IgD-negative memory B cell (primary cell): ENCODE measurements at regions not wholly inside any gene's neighbourhood (a gene's known extent, or its start where the extent isn't known, plus 50 kb on each side); places are given as distances from the start of the nearest gene placed in this dataset.

Source experiments
- H3K27ac Mint-ChIP-seq, 3 donors: one replicate each; pipeline ENCODE4 v1.8.0; 2020 to 2022; ENCODE audit warnings: mild to moderate bottlenecking in 3 of 3, mixed read lengths in 3 of 3, moderate library complexity in 1 of 3
- H3K27me3 Mint-ChIP-seq: one replicate; pipeline ENCODE4 v1.8.0; 2021; ENCODE audit warnings: mixed read lengths
- H3K36me3 Mint-ChIP-seq: one replicate; pipeline ENCODE4 v1.8.0; 2020; ENCODE audit warnings: mild to moderate bottlenecking, mixed read lengths
- H3K4me1 Mint-ChIP-seq, 3 donors: one replicate each; pipeline ENCODE4 v1.8.0; 2020 to 2022; ENCODE audit warnings: mixed read lengths in 3 of 3, mild to moderate bottlenecking in 1 of 3
- H3K4me3 Mint-ChIP-seq, 4 donors: one replicate each; pipeline ENCODE4 v1.8.0; 2020 to 2022; ENCODE audit warnings: mild to moderate bottlenecking in 4 of 4, mixed read lengths in 4 of 4, moderate library complexity in 3 of 4
- H3K9me3 Mint-ChIP-seq, 3 donors: one replicate each; pipeline ENCODE4 v1.8.0; 2020 to 2021; ENCODE audit warnings: mixed read lengths in 3 of 3, mild to moderate bottlenecking in 1 of 3

GRCh38 chr12:84085046-84085445 lies 827.6 kb downstream of the SLC6A15 start:
- H3K4me3 Mint-ChIP-seq, result no peak overlapping the region
- H3K9me3 Mint-ChIP-seq, result peaks cover 2 to 4% (median 2%) of the 10 kb centered on the region in 3 donors
- no peaks in the 10 kb centered on the region for H3K27me3 Mint-ChIP-seq
- no peaks in the 10 kb centered on the region for H3K4me1 Mint-ChIP-seq
- no peaks in the 10 kb centered on the region for H3K36me3 Mint-ChIP-seq
- H3K27ac Mint-ChIP-seq, result no peak overlapping the region

- Mint-ChIP-seq H3K9me3 (peaks cover 0 to 4% (median 0%) of the 10 kb centered on the region in 3 donors), H3K27me3 (no peaks in the 10 kb centered on the region), H3K27ac (no peak overlapping the region), H3K4me3 (no peak overlapping the region), H3K36me3 (no peaks in the 10 kb centered on the region), H3K4me1 (no peaks in the 10 kb centered on the region)
Measured at GRCh38 chr12:84079626-84080025, 833.0 kb downstream of the SLC6A15 start.

GRCh38 chr12:84077679-84078078 lies 834.9 kb downstream of the SLC6A15 start:
- H3K27ac Mint-ChIP-seq, result no peak overlapping the region
- no peaks in the 10 kb centered on the region for H3K36me3 Mint-ChIP-seq
- no peaks in the 10 kb centered on the region for H3K27me3 Mint-ChIP-seq
- H3K9me3 Mint-ChIP-seq, result peaks cover 3 to 11% (median 3%) of the 10 kb centered on the region in 3 donors
- no peak overlapping the region for H3K4me3 Mint-ChIP-seq
- no peaks in the 10 kb centered on the region for H3K4me1 Mint-ChIP-seq

- peaks cover 3 to 8% (median 5%) of the 10 kb centered on the region in 3 donors for H3K9me3 Mint-ChIP-seq
- no peaks in the 10 kb centered on the region for H3K4me1 Mint-ChIP-seq
Measured at GRCh38 chr12:84075991-84076390, 836.6 kb downstream of the SLC6A15 start.

GRCh38 chr12:84073401-84073800 lies 839.2 kb downstream of the SLC6A15 start:
- no peak overlapping the region for H3K4me3 Mint-ChIP-seq
- H3K36me3 Mint-ChIP-seq, result no peaks in the 10 kb centered on the region
- no peak overlapping the region for H3K27ac Mint-ChIP-seq
- no peaks in the 10 kb centered on the region for H3K4me1 Mint-ChIP-seq
- no peaks in the 10 kb centered on the region for H3K27me3 Mint-ChIP-seq
- peaks cover 4 to 8% (median 5%) of the 10 kb centered on the region in 3 donors for H3K9me3 Mint-ChIP-seq

More at GRCh38 chr12:84075991-84076390, 836.6 kb downstream of the SLC6A15 start:
- Mint-ChIP-seq H3K27ac (no peak overlapping the region), H3K4me3 (no peak overlapping the region), H3K36me3 (no peaks in the 10 kb centered on the region), H3K27me3 (no peaks in the 10 kb centered on the region)

- H3K4me1 Mint-ChIP-seq, result no peaks in the 10 kb centered on the region
- no peaks in the 10 kb centered on the region for H3K27me3 Mint-ChIP-seq
- H3K36me3 Mint-ChIP-seq, result no peaks in the 10 kb centered on the region
- H3K27ac Mint-ChIP-seq, result no peak overlapping the region
- H3K4me3 Mint-ChIP-seq, result no peak overlapping the region
- H3K9me3 Mint-ChIP-seq, result peaks cover 4 to 8% (median 5%) of the 10 kb centered on the region in 3 donors
Measured at GRCh38 chr12:84072961-84073360, 839.6 kb downstream of the SLC6A15 start.

- H3K27ac Mint-ChIP-seq, result no peak overlapping the region
- no peak overlapping the region for H3K4me3 Mint-ChIP-seq
- no peaks in the 10 kb centered on the region for H3K27me3 Mint-ChIP-seq
- no peaks in the 10 kb centered on the region for H3K36me3 Mint-ChIP-seq
- H3K4me1 Mint-ChIP-seq, result no peaks in the 10 kb centered on the region
- peaks cover 4 to 8% (median 5%) of the 10 kb centered on the region in 3 donors for H3K9me3 Mint-ChIP-seq
Measured at GRCh38 chr12:84070292-84070691, 842.3 kb downstream of the SLC6A15 start.

- peaks cover 4 to 8% (median 5%) of the 10 kb centered on the region in 3 donors for H3K9me3 Mint-ChIP-seq
- H3K27me3 Mint-ChIP-seq, result no peaks in the 10 kb centered on the region
- no peaks in the 10 kb centered on the region for H3K4me1 Mint-ChIP-seq
- H3K4me3 Mint-ChIP-seq, result no peak overlapping the region
- no peak overlapping the region for H3K27ac Mint-ChIP-seq
- no peaks in the 10 kb centered on the region for H3K36me3 Mint-ChIP-seq
Measured at GRCh38 chr12:84069699-84070098, 842.9 kb downstream of the SLC6A15 start.

- Mint-ChIP-seq H3K27me3 (no peaks in the 10 kb centered on the region), H3K4me3 (no peak overlapping the region), H3K9me3 (peaks cover 1 to 5% (median 2%) of the 10 kb centered on the region in 3 donors), H3K27ac (no peak overlapping the region), H3K36me3 (no peaks in the 10 kb centered on the region), H3K4me1 (no peaks in the 10 kb centered on the region)
Measured at GRCh38 chr12:84069198-84069597, 843.4 kb downstream of the SLC6A15 start.

- H3K36me3 Mint-ChIP-seq, result no peaks in the 10 kb centered on the region
- H3K4me3 Mint-ChIP-seq, result no peak overlapping the region
- H3K27me3 Mint-ChIP-seq, result no peaks in the 10 kb centered on the region
- peaks cover 0 to 15% (median 5%) of the 10 kb centered on the region in 3 donors for H3K9me3 Mint-ChIP-seq
- no peak overlapping the region for H3K27ac Mint-ChIP-seq
- H3K4me1 Mint-ChIP-seq, result no peaks in the 10 kb centered on the region
Measured at GRCh38 chr12:84058136-84058535, 854.5 kb downstream of the SLC6A15 start.

- H3K36me3 Mint-ChIP-seq, result no peaks in the 10 kb centered on the region
- no peaks in the 10 kb centered on the region for H3K4me1 Mint-ChIP-seq
- H3K27me3 Mint-ChIP-seq, result no peaks in the 10 kb centered on the region
- H3K9me3 Mint-ChIP-seq, result peaks cover 0 to 15% (median 5%) of the 10 kb centered on the region in 3 donors
- H3K27ac Mint-ChIP-seq, result no peak overlapping the region
- H3K4me3 Mint-ChIP-seq, result no peak overlapping the region
Measured at GRCh38 chr12:84054811-84055210, 857.8 kb downstream of the SLC6A15 start.

GRCh38 chr12:84047881-84048280 lies 864.7 kb downstream of the SLC6A15 start:
- Mint-ChIP-seq H3K27ac (no peak overlapping the region), H3K4me3 (no peak overlapping the region), H3K9me3 (peaks cover 0 to 5% (median 0%) of the 10 kb centered on the region in 3 donors), H3K36me3 (no peaks in the 10 kb centered on the region), H3K27me3 (no peaks in the 10 kb centered on the region), H3K4me1 (no peaks in the 10 kb centered on the region)

GRCh38 chr12:84046859-84047258 lies 865.7 kb downstream of the SLC6A15 start:
- Mint-ChIP-seq H3K27ac (no peak overlapping the region), H3K4me1 (no peaks in the 10 kb centered on the region), H3K36me3 (no peaks in the 10 kb centered on the region), H3K9me3 (peaks cover 0 to 5% (median 0%) of the 10 kb centered on the region in 3 donors), H3K4me3 (no peak overlapping the region), H3K27me3 (no peaks in the 10 kb centered on the region)

- no peaks in the 10 kb centered on the region for H3K36me3 Mint-ChIP-seq
- peaks cover 0 to 5% (median 3%) of the 10 kb centered on the region in 3 donors for H3K9me3 Mint-ChIP-seq
- H3K4me3 Mint-ChIP-seq, result no peak overlapping the region
- no peak overlapping the region for H3K27ac Mint-ChIP-seq
- H3K4me1 Mint-ChIP-seq, result no peaks in the 10 kb centered on the region
- no peaks in the 10 kb centered on the region for H3K27me3 Mint-ChIP-seq
Measured at GRCh38 chr12:84043355-84043754, 869.2 kb downstream of the SLC6A15 start.

GRCh38 chr12:84038242-84038641 lies 874.4 kb downstream of the SLC6A15 start:
- Mint-ChIP-seq H3K9me3 (peaks cover 0 to 6% (median 0%) of the 10 kb centered on the region in 3 donors), H3K27ac (no peak overlapping the region), H3K4me1 (no peaks in the 10 kb centered on the region), H3K36me3 (no peaks in the 10 kb centered on the region), H3K4me3 (no peak overlapping the region), H3K27me3 (no peaks in the 10 kb centered on the region)

- no peaks in the 10 kb centered on the region for H3K4me1 Mint-ChIP-seq
- no peak overlapping the region for H3K4me3 Mint-ChIP-seq
- H3K9me3 Mint-ChIP-seq, result peaks cover under 1 to 6% (median 2%) of the 10 kb centered on the region in 3 donors
- no peak overlapping the region for H3K27ac Mint-ChIP-seq
- H3K27me3 Mint-ChIP-seq, result no peaks in the 10 kb centered on the region
- H3K36me3 Mint-ChIP-seq, result no peaks in the 10 kb centered on the region
Measured at GRCh38 chr12:84036912-84037311, 875.7 kb downstream of the SLC6A15 start.
